ENCODE measurements at regions not wholly inside any gene's neighbourhood (a gene's known extent, or its start where the extent isn't known, plus 50 kb on each side); places are given as distances from the start of the nearest gene placed in this dataset.

- TF ChIP-seq, protein P1, sequence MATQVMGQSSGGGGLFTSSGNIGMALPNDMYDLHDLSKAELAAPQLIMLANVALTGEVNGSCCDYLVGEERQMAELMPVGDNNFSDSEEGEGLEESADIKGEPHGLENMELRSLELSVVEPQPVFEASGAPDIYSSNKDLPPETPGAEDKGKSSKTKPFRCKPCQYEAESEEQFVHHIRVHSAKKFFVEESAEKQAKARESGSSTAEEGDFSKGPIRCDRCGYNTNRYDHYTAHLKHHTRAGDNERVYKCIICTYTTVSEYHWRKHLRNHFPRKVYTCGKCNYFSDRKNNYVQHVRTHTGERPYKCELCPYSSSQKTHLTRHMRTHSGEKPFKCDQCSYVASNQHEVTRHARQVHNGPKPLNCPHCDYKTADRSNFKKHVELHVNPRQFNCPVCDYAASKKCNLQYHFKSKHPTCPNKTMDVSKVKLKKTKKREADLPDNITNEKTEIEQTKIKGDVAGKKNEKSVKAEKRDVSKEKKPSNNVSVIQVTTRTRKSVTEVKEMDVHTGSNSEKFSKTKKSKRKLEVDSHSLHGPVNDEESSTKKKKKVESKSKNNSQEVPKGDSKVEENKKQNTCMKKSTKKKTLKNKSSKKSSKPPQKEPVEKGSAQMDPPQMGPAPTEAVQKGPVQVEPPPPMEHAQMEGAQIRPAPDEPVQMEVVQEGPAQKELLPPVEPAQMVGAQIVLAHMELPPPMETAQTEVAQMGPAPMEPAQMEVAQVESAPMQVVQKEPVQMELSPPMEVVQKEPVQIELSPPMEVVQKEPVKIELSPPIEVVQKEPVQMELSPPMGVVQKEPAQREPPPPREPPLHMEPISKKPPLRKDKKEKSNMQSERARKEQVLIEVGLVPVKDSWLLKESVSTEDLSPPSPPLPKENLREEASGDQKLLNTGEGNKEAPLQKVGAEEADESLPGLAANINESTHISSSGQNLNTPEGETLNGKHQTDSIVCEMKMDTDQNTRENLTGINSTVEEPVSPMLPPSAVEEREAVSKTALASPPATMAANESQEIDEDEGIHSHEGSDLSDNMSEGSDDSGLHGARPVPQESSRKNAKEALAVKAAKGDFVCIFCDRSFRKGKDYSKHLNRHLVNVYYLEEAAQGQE (IDR thresholded peaks at IDR 0.05), result peak; percentile 47
- TF ChIP-seq NR2F2 (IDR thresholded peaks at IDR 0.05), result peak; percentile 38
- TF ChIP-seq JUND (IDR thresholded peaks at IDR 0.05), result peak; percentile 56 to 71
- no peak for TF ChIP-seq GABPA (IDR thresholded peaks at IDR 0.05 in 1 of 2, conservative IDR thresholded peaks at IDR 0.05 in 1 of 2)
- TF ChIP-seq EGR1 (IDR thresholded peaks at IDR 0.05; ENCODE audit: low read depth in 2 of 2), result peak in 1 of 2 donors; percentile 17
- TF ChIP-seq, protein P2, sequence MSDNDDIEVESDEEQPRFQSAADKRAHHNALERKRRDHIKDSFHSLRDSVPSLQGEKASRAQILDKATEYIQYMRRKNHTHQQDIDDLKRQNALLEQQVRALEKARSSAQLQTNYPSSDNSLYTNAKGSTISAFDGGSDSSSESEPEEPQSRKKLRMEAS (IDR thresholded peaks at IDR 0.05), result peak; percentile 68
- TF ChIP-seq FOXA2 (IDR thresholded peaks at IDR 0.05), result peak; percentile 73
Observed at GRCh38 chr6:84910906-84911607, 146.7 kb upstream of the TBX18 start (continued).

- Histone ChIP-seq H3K9ac (ENCODE audit: low read depth in 1 of 2, low read length in 2 of 2) (peak overlapping the region in 1 of 2 donors; percentile 26), H3K27me3 (ENCODE audit: control insufficient read depth in 4 of 4, insufficient read depth in 4 of 4, low read length in 3 of 4) (no peaks in the 10 kb centered on the region), H3K27ac (ENCODE audit: low read depth in 1 of 2, low read length in 2 of 2) (no peak overlapping the region), H3K36me3 (ENCODE audit: control insufficient read depth in 4 of 4, insufficient read depth in 3 of 4, low read depth in 1 of 4, low read length in 3 of 4) (no peaks in the 10 kb centered on the region), H3K4me3 (ENCODE audit: low read depth in 1 of 3, low read length in 3 of 3) (no peak overlapping the region), H3K9me3 (ENCODE audit: control insufficient read depth in 4 of 4, low read length in 3 of 4) (no peaks in the 10 kb centered on the region), H3K4me1 (ENCODE audit: control insufficient read depth in 4 of 4, insufficient read depth in 4 of 4, low read length in 3 of 4) (peaks cover 10 to 70% (median 49%) of the 10 kb centered on the region in 4 donors)
- 22% methylated on average over 3 of the region's 3 CpGs for WGBS
- no peak for DNase-seq (ENCODE audit: low spot score)
- TF ChIP-seq RXRA (IDR thresholded peaks at IDR 0.05), result peak; percentile 25 to 81
- no peak for TF ChIP-seq GABPA (IDR thresholded peaks at IDR 0.05 in 1 of 2, conservative IDR thresholded peaks at IDR 0.05 in 1 of 2)
- peak in 1 of 2 donors; percentile 63 for TF ChIP-seq HNF4A (conservative IDR thresholded peaks at IDR 0.05)
Observed at GRCh38 chr6:84908304-84908904, 144.0 kb upstream of the TBX18 start.

- WGBS, result 46% methylated on average over 3 of the region's 3 CpGs
- H3K27ac ChIP-seq (ENCODE audit: low read depth in 1 of 2, low read length in 2 of 2), result peak overlapping the region in 1 of 2 donors; percentile 6
- no peaks in the 10 kb centered on the region for H3K27me3 ChIP-seq (ENCODE audit: control insufficient read depth in 4 of 4, insufficient read depth in 4 of 4, low read length in 3 of 4)
- H3K4me3 ChIP-seq (ENCODE audit: low read depth in 1 of 3, low read length in 3 of 3), result no peak overlapping the region
- DNase-seq (ENCODE audit: low spot score), result no peak
- no peak overlapping the region for H3K9ac ChIP-seq (ENCODE audit: low read depth in 1 of 2, low read length in 2 of 2)
- TF ChIP-seq, protein P3, sequence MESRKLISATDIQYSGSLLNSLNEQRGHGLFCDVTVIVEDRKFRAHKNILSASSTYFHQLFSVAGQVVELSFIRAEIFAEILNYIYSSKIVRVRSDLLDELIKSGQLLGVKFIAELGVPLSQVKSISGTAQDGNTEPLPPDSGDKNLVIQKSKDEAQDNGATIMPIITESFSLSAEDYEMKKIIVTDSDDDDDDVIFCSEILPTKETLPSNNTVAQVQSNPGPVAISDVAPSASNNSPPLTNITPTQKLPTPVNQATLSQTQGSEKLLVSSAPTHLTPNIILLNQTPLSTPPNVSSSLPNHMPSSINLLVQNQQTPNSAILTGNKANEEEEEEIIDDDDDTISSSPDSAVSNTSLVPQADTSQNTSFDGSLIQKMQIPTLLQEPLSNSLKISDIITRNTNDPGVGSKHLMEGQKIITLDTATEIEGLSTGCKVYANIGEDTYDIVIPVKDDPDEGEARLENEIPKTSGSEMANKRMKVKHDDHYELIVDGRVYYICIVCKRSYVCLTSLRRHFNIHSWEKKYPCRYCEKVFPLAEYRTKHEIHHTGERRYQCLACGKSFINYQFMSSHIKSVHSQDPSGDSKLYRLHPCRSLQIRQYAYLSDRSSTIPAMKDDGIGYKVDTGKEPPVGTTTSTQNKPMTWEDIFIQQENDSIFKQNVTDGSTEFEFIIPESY (IDR thresholded peaks at IDR 0.05), result peak; percentile 14
- peak; percentile 40 to 84 for TF ChIP-seq RXRA (IDR thresholded peaks at IDR 0.05)
- peak; percentile 10 to 64 for TF ChIP-seq HNF4A (conservative IDR thresholded peaks at IDR 0.05)
- no peak for TF ChIP-seq HNF4G (IDR thresholded peaks at IDR 0.05)
- no peak for TF ChIP-seq GABPA (IDR thresholded peaks at IDR 0.05 in 1 of 2, conservative IDR thresholded peaks at IDR 0.05 in 1 of 2)
- TF ChIP-seq, protein P1 (IDR thresholded peaks at IDR 0.05), result no peak
- no peaks in the 10 kb centered on the region for H3K9me3 ChIP-seq (ENCODE audit: control insufficient read depth in 4 of 4, low read length in 3 of 4)
- peaks cover 9 to 69% (median 50%) of the 10 kb centered on the region in 4 donors for H3K4me1 ChIP-seq (ENCODE audit: control insufficient read depth in 4 of 4, insufficient read depth in 4 of 4, low read length in 3 of 4)
- no peaks in the 10 kb centered on the region for H3K36me3 ChIP-seq (ENCODE audit: control insufficient read depth in 4 of 4, insufficient read depth in 3 of 4, low read depth in 1 of 4, low read length in 3 of 4)
Observed at GRCh38 chr6:84906514-84906913, 142.1 kb upstream of the TBX18 start.
